ENCODE measurements at regions not wholly inside any gene's neighbourhood (a gene's known extent, or its start where the extent isn't known, plus 50 kb on each side); places are given as distances from the start of the nearest gene placed in this dataset.

GRCh38 chrX:95071052-95071451 is 1397.0 kb downstream of the FAM133A start:
- DNase-seq: peak; percentile 11
- no peaks in the 10 kb centered on the region for H3K79me2 ChIP-seq (ENCODE audit: insufficient read depth)
- H3K9me2 ChIP-seq (ENCODE audit: insufficient read depth): no peaks in the 10 kb centered on the region
- no peak for TF ChIP-seq EZH2phosphoT487 (IDR thresholded peaks at IDR 0.05; ENCODE audit: insufficient read depth, low read depth)
- no peak for TF ChIP-seq EZH2 (IDR thresholded peaks at IDR 0.05; ENCODE audit: insufficient read depth, poor library complexity, severe bottlenecking)
- no peak overlapping the region for H3K4me3 ChIP-seq
- H2AFZ ChIP-seq: no peak overlapping the region
- no peaks in the 10 kb centered on the region for H4K20me1 ChIP-seq (ENCODE audit: insufficient read depth)
- no peak overlapping the region for H3K4me2 ChIP-seq (ENCODE audit: unreplicated experiment)
- H3K36me3 ChIP-seq (ENCODE audit: low read depth): no peaks in the 10 kb centered on the region
- no peaks in the 10 kb centered on the region for H3F3A ChIP-seq (ENCODE audit: insufficient read depth)
- WGBS, 2 experiments (ENCODE audit: low coverage in 1 of 2, low lambda C conversion rate in 2 of 2, missing lambda C conversion rate in 2 of 2): 0 to 11% methylated on average over 1 of the region's 1 CpG
- no peaks in the 10 kb centered on the region for H3K9me3 ChIP-seq (ENCODE audit: low read depth)
- no peak overlapping the region for H3K27ac ChIP-seq
- H3K27me3 ChIP-seq (replicated peaks; ENCODE audit: insufficient read depth): no peaks in the 10 kb centered on the region
- in situ Hi-C loops (cut with MboI): no loop called here
- no peak overlapping the region for H3K9ac ChIP-seq
- peaks cover 8% of the 10 kb centered on the region; the same call in 1 of the 2 replicates for H3K4me1 ChIP-seq (ENCODE audit: insufficient read depth)

GRCh38 chrX:95071621-95072020 is 1397.6 kb downstream of the FAM133A start:
- Histone ChIP-seq H3K4me2 (ENCODE audit: unreplicated experiment) (no peak overlapping the region), H3K9me3 (ENCODE audit: low read depth) (no peaks in the 10 kb centered on the region), H3K9me2 (ENCODE audit: insufficient read depth) (no peaks in the 10 kb centered on the region), H3K27me3 (replicated peaks; ENCODE audit: insufficient read depth) (no peaks in the 10 kb centered on the region), H3K79me2 (ENCODE audit: insufficient read depth) (no peaks in the 10 kb centered on the region), H3K27ac (no peak overlapping the region), H3K4me1 (ENCODE audit: insufficient read depth) (peaks cover 8% of the 10 kb centered on the region; the same call in 1 of the 2 replicates), H2AFZ (no peak overlapping the region), H3F3A (ENCODE audit: insufficient read depth) (no peaks in the 10 kb centered on the region), H3K9ac (no peak overlapping the region), H3K36me3 (ENCODE audit: low read depth) (no peaks in the 10 kb centered on the region), H3K4me3 (no peak overlapping the region), H4K20me1 (ENCODE audit: insufficient read depth) (no peaks in the 10 kb centered on the region)
- in situ Hi-C loops (cut with MboI): no loop called here
- 8 to 16% methylated on average over 3 to 5 of the region's 5 CpGs for WGBS, 2 experiments (ENCODE audit: low coverage in 1 of 2, low lambda C conversion rate in 2 of 2, missing lambda C conversion rate in 2 of 2)
- DNase-seq: peak; percentile 18
- no peak for TF ChIP-seq EZH2 (IDR thresholded peaks at IDR 0.05; ENCODE audit: insufficient read depth, poor library complexity, severe bottlenecking)
- no peak for TF ChIP-seq EZH2phosphoT487 (IDR thresholded peaks at IDR 0.05; ENCODE audit: insufficient read depth, low read depth)

GRCh38 chrX:95076449-95076848 is 1402.4 kb downstream of the FAM133A start:
- Histone ChIP-seq H3K79me2 (ENCODE audit: insufficient read depth) (no peaks in the 10 kb centered on the region), H3K9me2 (ENCODE audit: insufficient read depth) (no peaks in the 10 kb centered on the region), H3K4me2 (ENCODE audit: unreplicated experiment) (no peak overlapping the region), H3K9ac (no peak overlapping the region), H3K9me3 (ENCODE audit: low read depth) (no peaks in the 10 kb centered on the region), H3K4me1 (ENCODE audit: insufficient read depth) (peaks cover 8% of the 10 kb centered on the region; the same call in 1 of the 2 replicates), H3F3A (ENCODE audit: insufficient read depth) (no peaks in the 10 kb centered on the region), H2AFZ (no peak overlapping the region), H3K27me3 (replicated peaks; ENCODE audit: insufficient read depth) (no peaks in the 10 kb centered on the region), H3K36me3 (ENCODE audit: low read depth) (no peaks in the 10 kb centered on the region), H3K4me3 (no peak overlapping the region), H4K20me1 (ENCODE audit: insufficient read depth) (no peaks in the 10 kb centered on the region), H3K27ac (no peak overlapping the region)
- peak; percentile 32 for DNase-seq
- TF ChIP-seq EZH2 (IDR thresholded peaks at IDR 0.05; ENCODE audit: insufficient read depth, poor library complexity, severe bottlenecking) (no peak), EZH2phosphoT487 (IDR thresholded peaks at IDR 0.05; ENCODE audit: insufficient read depth, low read depth) (no peak)
- WGBS, 2 experiments (ENCODE audit: low coverage in 1 of 2, low lambda C conversion rate in 2 of 2, missing lambda C conversion rate in 2 of 2): 16 to 19% methylated on average over 1 of the region's 1 CpG
- in situ Hi-C loops (cut with MboI): no loop called here

GRCh38 chrX:95101851-95102390 is 1427.9 kb downstream of the FAM133A start:
- no peaks in the 10 kb centered on the region for H3K27me3 ChIP-seq (replicated peaks; ENCODE audit: insufficient read depth)
- H2AFZ ChIP-seq: no peak overlapping the region
- no peaks in the 10 kb centered on the region for H3K79me2 ChIP-seq (ENCODE audit: insufficient read depth)
- no peaks in the 10 kb centered on the region for H4K20me1 ChIP-seq (ENCODE audit: insufficient read depth)
- WGBS, 2 experiments (ENCODE audit: low coverage in 1 of 2, low lambda C conversion rate in 2 of 2, missing lambda C conversion rate in 2 of 2): 0 to 30% methylated on average over 1 to 4 of the region's 4 CpGs
- H3K9me3 ChIP-seq (ENCODE audit: low read depth): no peaks in the 10 kb centered on the region
- H3K27ac ChIP-seq: no peak overlapping the region
- H3K4me1 ChIP-seq (ENCODE audit: insufficient read depth): no peaks in the 10 kb centered on the region
- no peak overlapping the region for H3K9ac ChIP-seq
- in situ Hi-C loops (cut with MboI): no loop called here
- H3F3A ChIP-seq (ENCODE audit: insufficient read depth): no peaks in the 10 kb centered on the region
- no peak overlapping the region for H3K4me2 ChIP-seq (ENCODE audit: unreplicated experiment)
- no peak overlapping the region for H3K4me3 ChIP-seq
- no peak for DNase-seq
- TF ChIP-seq EZH2 (IDR thresholded peaks at IDR 0.05; ENCODE audit: insufficient read depth, poor library complexity, severe bottlenecking): no peak
- no peak for TF ChIP-seq EZH2phosphoT487 (IDR thresholded peaks at IDR 0.05; ENCODE audit: insufficient read depth, low read depth)
- H3K36me3 ChIP-seq (ENCODE audit: low read depth): no peaks in the 10 kb centered on the region
- H3K9me2 ChIP-seq (ENCODE audit: insufficient read depth): no peaks in the 10 kb centered on the region

- H3K79me2 ChIP-seq (ENCODE audit: insufficient read depth): no peaks in the 10 kb centered on the region
- no peaks in the 10 kb centered on the region for H3K36me3 ChIP-seq (ENCODE audit: low read depth)
- no peaks in the 10 kb centered on the region for H4K20me1 ChIP-seq (ENCODE audit: insufficient read depth)
- no peaks in the 10 kb centered on the region for H3K4me1 ChIP-seq (ENCODE audit: insufficient read depth)
- no peak overlapping the region for H3K27ac ChIP-seq
- TF ChIP-seq EZH2 (IDR thresholded peaks at IDR 0.05; ENCODE audit: insufficient read depth, poor library complexity, severe bottlenecking): no peak
- H2AFZ ChIP-seq: no peak overlapping the region
- H3K4me2 ChIP-seq (ENCODE audit: unreplicated experiment): no peak overlapping the region
- in situ Hi-C loops (cut with MboI): no loop called here
- no peaks in the 10 kb centered on the region for H3K9me3 ChIP-seq (ENCODE audit: low read depth)
- no peak for DNase-seq
- H3K9ac ChIP-seq: no peak overlapping the region
- no peaks in the 10 kb centered on the region for H3K27me3 ChIP-seq (replicated peaks; ENCODE audit: insufficient read depth)
- H3K4me3 ChIP-seq: no peak overlapping the region
- no peaks in the 10 kb centered on the region for H3K9me2 ChIP-seq (ENCODE audit: insufficient read depth)
- H3F3A ChIP-seq (ENCODE audit: insufficient read depth): no peaks in the 10 kb centered on the region
Observed at GRCh38 chrX:95117556-95117955, 1443.5 kb downstream of the FAM133A start.

Measured in GM23248 (cell line).